GM19463 (cell line): ENCODE measurements at regions not wholly inside any gene's neighbourhood (a gene's known extent, or its start where the extent isn't known, plus 50 kb on each side); places are given as distances from the start of the nearest gene placed in this dataset.
"Not testable (repeated sequence)": the region's sequence is repeated elsewhere in the genome, so short reads cannot be mapped to it uniquely, and the experiment has no call there.

ENCODE experiments used
- ATAC-seq: cut with Tn5 transposase; IDR thresholded peaks from one replicate; pipeline ENCODE4 v1.9.1; 2021; ENCODE audit warnings: mild to moderate bottlenecking, moderate library complexity; ENCODE audit not compliant: unreplicated experiment

DNA sequence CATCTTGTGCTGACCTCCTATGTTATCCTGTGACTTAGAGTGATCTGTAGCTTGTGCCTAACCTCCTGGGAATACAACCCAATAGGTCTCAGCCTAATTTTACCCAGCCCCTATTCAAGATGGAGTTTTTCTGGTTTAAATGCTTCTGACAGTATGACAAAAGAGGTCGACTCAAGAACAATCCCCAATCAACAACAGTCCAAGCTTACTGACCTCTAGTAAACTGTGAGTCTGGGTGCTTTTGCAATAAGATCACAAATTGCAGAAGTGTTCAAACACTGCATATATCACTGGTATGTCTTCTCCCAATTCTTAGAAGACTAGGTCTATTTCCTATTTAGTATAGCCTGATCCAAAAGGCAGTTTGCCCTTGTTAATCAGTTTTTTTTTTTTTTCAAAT is 323.5 kb upstream of the PTGER4 start:
- ATAC-seq, result no peak

DNA sequence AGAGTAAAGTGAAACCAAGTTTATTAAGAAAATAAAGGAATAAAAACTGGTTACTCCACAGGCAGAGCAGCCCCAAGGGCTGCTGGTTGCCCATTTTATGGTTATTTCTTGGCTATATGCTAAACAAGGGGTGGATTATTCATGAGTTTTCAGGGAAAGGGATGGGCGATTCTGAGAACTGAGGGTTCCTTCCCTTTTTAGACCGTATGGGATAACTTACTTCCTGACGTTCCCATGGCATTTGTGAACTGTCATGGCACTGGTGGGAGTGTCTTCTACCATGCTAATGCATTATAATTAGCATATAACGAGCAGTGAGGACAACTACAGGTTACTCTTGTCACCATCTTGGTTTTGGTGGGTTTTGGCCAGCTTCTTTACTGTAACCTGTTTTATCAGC is 323.9 kb upstream of the PTGER4 start:
- ATAC-seq, result no peak

DNA sequence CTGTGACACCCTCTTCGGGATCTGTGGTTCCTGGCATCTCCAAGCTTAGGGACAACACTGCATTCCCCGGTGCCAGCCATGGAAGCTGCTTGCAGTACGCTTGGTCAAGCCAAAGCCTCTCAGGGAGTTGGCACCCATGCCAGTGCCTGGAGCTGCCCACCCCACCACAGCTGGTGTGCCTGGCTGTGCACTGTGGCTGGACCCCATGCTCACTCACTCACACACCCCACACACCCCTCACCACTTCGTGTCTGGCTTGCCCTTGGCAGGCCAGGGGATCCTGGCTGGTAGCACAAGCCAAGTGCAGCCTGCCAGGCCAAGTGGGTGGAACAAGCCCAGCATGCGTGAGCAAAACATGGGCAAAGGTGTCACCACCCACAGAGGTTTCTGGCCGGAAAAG is 324.5 kb upstream of the PTGER4 start:
- no peak for ATAC-seq

DNA sequence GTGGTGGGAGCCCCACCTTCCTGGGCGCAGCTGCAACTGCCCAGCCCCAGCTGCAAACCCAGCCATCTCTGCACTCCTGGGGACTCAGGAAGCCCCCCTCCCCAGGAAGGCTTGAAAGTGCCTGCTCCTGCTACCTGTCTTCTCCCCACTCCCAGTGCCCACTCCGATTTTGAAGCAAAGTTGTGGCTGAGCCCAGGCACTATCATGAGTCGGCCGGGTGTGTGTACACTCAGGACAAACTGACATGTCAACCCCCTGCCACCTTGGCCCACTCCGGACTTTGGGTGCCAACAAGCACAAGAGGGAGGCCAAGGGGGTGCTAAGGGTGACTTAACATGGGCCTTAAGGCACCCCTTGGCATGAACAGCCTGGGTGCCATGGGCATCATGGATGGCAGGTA is 325.5 kb upstream of the PTGER4 start:
- ATAC-seq, result no peak

DNA sequence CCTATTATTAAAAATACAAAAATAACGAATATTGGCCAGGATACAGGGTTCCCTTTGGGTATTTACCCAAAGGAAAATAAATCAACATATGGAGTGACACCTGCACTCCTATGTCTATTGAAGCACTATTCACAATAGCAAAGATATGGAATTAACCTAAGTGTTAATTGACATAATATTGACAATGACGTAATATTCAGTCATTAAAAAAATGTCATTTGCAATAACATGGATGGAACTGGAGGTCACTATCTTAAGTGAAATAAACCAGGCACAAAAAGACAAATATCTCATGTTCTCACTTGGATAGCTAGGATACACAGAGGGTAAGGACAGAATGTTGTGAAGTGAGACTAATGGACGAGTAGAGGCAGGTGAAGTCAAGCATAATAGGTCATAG is 326.3 kb upstream of the PTGER4 start:
- ATAC-seq, result no peak

DNA sequence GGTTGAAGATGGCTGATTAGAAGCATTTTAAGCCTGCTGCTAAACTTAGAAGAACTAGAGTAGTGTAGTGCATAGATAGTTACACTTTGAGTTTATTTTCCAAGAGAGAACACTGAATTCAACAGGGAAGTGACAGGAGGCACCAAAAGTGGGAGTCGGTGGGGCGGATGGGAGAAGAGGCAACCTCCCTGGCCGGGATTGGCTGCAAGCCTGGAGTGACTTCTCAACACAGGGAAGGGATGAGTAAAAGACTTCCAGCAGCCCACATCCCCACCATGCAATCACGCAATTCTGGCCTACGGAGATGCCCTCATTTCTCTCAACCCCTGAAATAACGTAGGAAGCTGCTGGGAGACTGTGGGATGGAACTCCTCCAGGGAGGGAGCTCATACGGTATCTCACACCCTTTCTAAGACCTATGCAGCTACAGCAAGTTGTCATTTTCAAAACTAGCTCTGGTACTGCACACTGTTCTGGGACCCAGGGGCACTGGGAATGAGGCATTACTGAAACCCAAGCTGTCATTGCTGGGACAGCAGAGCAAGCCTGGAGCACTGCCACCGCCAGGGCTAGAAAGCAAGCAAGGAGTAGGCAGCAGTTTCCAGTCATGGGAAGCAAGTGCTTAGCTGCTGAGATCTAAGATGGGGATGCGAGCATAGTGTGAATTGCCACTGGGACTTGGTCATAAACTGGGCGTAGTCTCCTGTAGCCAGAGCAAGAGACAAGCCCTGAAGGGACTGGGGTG is 331.6 kb upstream of the PTGER4 start:
- ATAC-seq, result no peak

DNA sequence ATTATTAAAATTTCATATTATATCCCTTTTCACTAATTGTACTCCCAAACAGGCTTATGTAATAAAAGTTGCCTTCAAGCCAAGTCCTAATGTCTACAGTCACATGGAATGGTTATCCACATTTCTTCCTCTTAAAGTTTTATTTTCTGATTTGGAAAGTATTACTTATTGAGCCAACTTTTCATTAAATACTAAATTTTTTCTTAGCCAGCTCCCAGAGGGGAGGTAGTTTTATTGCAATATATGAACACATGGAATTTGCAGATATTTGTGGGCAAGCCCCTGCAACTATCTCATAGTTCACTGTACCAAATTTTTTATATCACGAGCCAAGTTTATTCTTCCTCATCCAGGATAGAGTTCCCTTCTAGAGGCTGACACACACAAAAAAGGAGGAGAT is 332.8 kb upstream of the PTGER4 start:
- no peak for ATAC-seq

DNA sequence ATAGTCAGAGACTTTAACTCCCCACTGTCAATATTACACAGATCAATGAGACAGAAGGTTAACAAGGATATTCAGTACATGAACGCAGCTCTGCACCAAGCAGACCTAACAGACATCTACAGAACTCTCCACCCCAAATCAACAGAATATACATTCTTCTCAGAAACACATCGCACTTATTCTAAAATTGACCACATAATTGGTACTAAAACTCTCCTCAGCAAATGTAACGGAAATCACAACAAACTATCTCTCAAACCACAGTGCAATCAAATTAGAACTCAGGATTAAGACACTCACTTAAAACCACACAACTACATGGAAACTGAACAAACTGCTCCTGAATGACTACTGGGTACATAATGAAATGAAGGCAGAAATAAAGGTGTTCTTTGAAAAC is 341.3 kb upstream of the PTGER4 start:
- ATAC-seq, result not testable (repeated sequence)

DNA sequence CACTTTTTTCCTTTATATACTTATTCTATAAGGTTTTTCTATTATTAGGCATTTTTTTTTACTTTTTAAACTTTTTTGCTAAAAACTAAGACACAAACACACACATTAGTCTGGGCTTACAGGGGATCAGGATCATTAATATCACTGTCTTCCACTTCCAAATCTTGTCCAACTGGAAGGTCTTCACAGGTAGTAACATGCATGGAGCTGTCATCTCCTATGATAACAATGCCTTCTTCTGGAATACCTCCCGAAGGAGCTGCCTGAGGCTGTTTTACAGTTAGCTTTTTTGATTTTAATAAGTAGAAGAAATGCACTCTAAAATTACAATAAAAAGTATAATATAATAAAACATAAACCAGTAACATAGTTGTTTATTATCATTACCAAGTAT is 345.5 kb upstream of the PTGER4 start:
- ATAC-seq, result no peak

DNA sequence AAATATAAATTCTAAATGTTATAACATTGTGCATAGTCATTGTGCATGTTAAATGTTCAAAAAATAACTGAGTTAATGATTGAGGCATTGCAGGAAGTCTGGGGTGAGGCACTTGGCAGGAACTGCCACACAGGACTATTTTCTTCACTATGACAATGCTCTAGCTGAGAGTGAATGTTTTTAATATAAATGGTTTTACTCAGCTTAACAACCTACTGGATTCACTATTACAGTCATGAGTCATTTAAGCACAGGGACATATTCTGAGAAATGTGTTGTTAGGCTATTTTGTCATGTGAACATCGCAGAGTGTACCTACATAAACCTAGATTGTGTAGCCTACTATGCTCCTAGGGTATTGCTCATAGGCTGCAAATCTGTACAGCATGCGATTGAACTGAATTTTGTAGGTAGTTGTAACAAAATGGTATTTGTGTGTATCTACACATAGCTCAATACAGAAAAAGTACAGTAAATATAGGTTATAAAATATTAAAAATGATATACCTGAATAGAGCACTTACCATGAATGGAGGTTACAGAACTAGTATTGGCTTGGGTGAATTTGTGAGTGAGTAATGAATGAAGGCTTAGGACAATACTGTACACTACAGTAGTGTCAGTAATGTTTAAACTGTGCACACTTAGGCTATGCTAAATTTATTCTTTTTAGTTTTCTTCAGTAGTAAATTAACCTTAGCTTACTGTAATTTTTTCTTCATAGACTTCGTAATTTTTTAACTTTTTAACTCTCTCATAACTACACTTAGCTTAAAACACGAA is 346.1 kb upstream of the PTGER4 start:
- peak; percentile 87 for ATAC-seq

DNA sequence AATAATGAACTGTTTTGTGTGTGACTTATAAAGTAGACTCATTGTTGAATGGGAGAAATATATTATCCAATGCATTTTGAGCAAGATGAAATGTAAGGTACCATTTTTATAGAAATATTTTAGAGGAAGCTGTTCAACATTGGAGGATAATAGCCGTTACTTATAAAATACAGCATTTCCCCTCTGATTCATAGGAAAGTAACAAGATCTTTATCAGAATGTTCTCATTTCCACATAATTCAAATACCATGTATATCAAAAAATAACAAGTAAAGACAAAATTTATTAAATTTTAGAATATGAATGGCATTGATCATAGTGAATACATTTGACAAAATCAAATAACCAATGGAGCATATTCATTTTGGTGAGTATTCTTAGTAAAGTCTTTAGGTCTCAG is 346.7 kb upstream of the PTGER4 start:
- no peak for ATAC-seq

DNA sequence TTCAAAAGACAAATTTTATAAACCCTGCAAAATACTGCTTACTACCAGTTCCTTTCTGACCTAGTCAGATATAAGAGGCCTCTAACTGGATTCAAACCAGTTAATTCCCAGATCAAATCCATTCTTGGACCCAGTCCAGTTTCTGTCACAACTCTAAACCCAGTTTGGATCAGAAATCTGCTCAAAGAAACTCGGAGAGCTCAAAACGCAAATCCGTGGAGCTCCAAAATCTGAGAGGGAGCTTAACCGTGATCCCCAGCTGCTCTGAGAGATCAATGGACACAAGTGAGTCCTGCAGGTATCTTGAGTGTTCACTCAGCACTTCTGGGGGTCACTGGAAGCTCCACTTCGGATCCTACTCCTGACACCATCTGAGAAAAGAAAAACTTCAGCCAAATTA is 348.1 kb upstream of the PTGER4 start:
- no peak for ATAC-seq

DNA sequence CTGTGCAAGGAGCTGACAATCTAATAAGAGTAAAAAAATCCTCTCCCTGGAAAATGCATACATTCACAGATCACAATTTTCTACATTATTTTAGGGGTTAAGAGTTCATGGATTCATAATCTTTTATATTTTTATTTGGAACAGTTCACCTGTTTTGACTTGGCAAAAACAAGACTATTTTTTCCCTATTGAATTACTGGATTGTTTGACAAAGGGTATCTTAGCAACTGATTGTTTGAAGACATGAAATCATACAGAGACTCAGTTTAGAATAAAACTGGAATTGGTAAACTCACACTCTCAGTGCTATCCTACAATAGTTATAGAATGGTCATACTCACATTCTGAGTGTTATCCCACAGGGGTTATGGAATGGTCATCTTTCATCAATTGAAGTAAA is 358.2 kb upstream of the PTGER4 start:
- ATAC-seq, result no peak

DNA sequence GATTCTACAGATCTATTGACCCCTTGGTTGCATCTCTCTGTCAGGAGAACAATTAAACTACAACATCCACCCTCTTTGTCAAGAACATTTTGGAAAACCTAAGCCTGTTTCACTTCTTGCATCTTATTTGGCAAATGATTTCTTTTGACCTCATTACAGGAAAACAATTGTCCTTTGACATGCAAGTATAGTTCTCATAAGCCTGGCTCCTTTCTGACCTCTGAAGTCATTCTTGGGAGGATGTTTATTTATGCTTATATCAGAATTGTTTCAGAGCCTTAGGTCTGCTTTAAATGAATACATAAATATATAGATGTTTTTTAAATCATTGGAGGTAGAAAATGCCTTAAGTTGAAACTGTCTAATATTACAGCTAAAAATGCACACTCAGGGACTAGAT is 361.3 kb upstream of the PTGER4 start:
- ATAC-seq, result no peak

DNA sequence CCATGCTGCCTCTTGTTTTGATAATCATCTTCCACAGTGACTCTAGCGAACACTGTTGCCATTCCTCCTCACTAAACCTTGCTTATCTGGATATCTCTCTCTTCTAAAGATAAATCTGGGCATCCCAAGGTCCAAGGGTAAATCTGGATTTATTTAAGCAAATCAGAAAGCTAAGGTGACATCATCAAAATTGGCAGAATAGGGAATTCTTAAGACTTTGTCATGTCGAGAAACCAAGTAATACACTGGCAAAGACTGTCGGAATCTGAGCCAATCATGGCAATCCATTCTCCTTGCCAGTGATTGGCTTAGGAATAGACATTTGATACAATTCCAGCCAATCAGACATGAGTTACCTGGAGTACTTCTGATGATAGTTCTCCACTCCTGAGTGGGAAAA is 362.7 kb upstream of the PTGER4 start:
- no peak for ATAC-seq

DNA sequence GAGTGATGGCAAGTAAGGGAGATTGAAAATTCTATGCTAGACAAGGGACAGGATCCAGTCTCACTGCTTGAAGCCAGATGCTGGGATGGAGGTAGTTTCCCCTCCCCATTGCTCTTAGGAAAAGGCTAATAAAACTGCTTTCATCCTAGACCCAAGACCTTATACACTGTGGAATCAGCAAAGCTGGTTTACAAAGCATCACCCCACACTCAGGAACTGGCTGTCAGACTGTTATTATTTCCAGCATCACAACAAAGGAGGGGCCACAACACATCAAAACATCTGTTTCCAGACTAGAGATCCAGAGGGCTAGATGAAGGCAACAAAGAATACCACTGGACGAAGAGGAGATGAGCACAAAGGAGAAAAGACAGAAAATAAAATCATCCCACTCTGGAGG is 364.6 kb upstream of the PTGER4 start:
- ATAC-seq, result no peak

DNA sequence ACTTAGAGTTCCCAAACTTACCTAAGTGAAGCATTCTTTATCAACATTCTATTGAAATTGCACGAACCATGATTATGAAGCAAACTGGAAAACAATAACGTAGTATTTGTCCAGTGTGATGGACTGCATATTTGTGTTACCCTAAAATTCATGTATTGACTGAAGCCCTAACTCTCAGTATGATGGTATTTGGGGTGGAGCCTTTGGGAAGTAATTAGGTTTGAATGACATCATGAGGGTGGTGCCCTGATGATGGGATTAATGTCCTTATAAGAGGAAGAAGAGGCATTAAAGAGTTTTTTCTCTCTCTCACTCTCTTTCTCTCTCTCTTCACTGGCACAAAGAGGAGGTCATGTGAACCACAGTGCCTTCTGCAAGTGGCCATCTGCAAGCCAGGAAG is 365.4 kb upstream of the PTGER4 start:
- no peak for ATAC-seq

DNA sequence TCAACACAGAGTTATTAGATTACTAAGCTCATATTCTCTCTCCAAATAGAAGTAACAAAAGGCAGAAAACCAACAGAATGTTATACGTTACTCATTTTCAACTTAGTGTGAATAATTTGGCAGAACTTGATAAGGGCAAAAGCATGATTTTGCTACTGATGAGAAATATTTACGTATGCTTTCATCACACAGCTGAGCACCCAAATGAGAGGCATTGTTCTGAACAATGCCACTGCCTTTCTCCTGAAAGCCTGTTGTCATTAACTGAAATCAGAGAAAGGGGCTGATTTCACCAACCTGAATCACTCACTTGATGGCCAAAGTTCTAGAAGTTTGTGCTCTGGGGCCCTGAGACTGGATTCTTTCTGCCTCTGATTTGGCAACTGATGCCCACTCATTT is 367.5 kb upstream of the PTGER4 start:
- ATAC-seq, result no peak

DNA sequence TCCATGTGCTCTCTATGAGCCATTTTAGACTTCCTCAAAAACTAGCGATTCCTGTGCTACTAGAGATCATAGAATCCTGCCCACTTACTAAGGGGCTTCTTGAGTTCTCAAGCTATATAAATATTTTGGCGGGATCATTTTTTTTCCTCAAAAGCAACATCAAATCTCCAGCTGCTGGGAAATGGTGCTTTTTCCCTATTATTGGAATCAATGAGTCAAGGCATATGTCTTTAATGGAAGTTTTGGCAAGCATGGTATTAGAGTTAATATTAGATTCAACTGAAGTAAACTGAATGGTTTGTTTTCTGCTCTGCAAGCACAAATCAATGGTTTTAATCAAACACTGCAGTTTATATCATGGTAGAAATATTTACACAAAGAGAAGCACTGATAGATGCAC is 369.9 kb upstream of the PTGER4 start:
- no peak for ATAC-seq

DNA sequence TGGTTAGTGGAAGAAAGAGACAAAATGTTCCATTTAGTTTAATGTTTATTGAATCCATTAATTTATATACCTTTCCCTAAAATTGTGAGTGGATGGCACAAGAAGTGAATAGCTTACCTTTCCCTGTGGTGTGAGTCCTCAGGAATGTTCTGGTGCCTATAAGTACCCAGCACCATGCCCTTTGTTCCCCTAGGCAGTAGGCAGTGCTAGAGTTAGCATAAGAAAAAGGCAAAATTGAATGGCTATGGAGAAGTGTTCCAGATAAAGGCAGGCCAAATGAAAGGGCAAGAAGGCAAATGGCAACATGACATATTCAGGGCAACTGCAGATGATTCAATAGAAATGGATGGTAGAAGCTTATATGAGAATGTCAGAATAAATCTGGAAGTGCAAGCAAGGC is 370.8 kb upstream of the PTGER4 start:
- ATAC-seq, result no peak

DNA sequence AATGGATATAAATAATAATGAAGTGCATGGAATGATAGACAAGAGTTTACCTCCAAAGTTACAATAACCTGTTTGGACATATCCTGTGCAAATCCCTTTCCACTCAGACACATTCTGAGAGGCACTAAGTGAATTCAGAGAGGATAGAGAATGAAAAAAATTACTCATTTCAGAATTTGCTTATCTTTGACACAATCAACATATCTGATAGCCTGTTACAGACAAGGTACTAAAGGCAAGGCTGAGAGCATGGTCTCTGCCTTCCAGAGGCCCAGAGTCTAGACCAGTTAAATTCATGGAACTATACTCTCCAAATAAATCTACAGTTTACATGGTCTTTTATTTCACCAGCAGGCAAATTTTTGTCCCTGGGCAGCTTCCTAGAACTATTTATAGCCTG is 371.8 kb upstream of the PTGER4 start:
- no peak for ATAC-seq

DNA sequence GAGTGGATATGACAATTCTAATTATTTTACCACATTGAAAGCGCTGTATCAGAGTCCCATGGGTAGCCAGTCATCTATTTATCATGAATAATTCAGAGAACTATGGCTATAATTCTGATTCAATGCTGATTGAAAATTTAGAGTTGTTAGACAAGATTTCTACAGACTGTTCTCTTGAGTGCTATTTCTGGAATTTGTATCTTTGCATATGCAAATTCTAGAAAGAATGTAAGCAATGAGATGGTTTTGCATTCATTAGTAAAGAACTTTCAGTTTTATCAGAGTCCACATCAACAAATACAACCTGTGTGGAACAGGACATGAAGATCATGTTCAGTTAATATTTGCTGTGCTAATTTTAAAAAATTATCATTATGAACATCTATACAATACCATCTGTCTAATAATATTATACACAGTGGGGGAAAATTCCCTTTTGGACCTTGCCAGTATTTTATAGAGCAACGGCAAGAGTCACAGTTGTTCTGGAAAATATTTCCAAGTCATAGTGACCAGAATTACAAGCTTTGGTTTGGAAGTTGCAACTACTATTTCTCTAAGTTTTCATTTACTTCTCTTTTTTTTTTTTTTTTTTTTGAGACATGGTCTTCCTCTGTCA is 372.7 kb upstream of the PTGER4 start:
- ATAC-seq, result no peak
